ENCODE measurements at regions not wholly inside any gene's neighbourhood (a gene's known extent, or its start where the extent isn't known, plus 50 kb on each side); places are given as distances from the start of the nearest gene placed in this dataset.

DNA sequence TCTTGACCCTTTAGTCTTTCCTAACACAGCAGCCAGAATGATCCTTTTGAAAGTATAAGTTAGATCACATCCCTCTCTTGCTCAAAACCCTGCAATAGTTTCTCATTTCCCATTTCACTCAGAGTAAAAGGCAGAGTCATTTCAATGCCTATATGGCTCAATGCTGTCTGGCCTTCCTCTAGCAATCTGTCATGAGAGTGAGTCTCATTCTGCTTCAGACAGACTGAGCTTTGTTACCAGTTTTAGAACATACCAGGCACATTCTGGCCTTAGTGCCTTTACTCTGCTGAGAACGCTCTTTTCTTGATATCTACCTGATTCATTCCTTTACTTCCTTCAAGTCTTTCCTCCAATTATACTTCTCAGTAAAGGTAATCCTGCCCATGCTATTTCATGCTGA, 372.8 kb upstream of the PKN2 start:
- no TSS peak for BruUV-seq (replicated peaks)

DNA sequence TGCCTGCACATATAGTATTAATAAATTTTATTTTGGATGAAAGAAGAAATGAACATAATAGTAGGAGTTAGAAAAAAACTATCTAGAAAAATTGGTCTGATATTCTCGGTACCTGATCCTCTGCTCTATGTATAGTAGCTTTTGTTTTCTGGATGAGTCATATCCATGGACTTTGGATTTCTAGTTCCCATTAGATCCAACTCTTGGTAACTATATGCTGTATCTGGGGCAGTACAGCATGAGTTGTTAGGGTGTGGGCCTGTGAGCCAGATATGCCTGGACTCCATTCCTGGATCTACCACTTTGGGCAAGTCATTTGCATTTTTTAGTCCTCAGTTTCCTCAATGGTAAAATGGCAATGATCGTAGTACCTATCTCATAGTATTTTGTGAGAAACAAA, 372.2 kb upstream of the PKN2 start:
- no peaks in the 10 kb centered on the region for H3K27me3 Mint-ChIP-seq (ENCODE audit: unreplicated experiment)
- DNase-seq = peak; percentile 59
- CTCF ChIA-PET = interaction anchor here (0.6 to 1.5 kb wide), 2 partner anchors 16 to 1162 kb away, joined by 3 to 7 read pairs; no protein-coding TSS in a partner anchor
- peak overlapping the region; percentile 81 for H3K27ac Mint-ChIP-seq (ENCODE audit: unreplicated experiment)
- intact Hi-C loops (cut with micrococcal nuclease; ENCODE audit: unreplicated experiment) = no loop called here
- no peak overlapping the region for H3K4me3 Mint-ChIP-seq (ENCODE audit: low read depth, unreplicated experiment)
- peaks cover 13% of the 10 kb centered on the region for H3K4me1 Mint-ChIP-seq (ENCODE audit: low read depth, unreplicated experiment)
- TF ChIP-seq, protein P1, sequence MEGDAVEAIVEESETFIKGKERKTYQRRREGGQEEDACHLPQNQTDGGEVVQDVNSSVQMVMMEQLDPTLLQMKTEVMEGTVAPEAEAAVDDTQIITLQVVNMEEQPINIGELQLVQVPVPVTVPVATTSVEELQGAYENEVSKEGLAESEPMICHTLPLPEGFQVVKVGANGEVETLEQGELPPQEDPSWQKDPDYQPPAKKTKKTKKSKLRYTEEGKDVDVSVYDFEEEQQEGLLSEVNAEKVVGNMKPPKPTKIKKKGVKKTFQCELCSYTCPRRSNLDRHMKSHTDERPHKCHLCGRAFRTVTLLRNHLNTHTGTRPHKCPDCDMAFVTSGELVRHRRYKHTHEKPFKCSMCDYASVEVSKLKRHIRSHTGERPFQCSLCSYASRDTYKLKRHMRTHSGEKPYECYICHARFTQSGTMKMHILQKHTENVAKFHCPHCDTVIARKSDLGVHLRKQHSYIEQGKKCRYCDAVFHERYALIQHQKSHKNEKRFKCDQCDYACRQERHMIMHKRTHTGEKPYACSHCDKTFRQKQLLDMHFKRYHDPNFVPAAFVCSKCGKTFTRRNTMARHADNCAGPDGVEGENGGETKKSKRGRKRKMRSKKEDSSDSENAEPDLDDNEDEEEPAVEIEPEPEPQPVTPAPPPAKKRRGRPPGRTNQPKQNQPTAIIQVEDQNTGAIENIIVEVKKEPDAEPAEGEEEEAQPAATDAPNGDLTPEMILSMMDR (IDR thresholded peaks at IDR 0.05; ENCODE audit: unreplicated experiment) = no peak
- peaks cover 5% of the 10 kb centered on the region for H3K9me3 Mint-ChIP-seq (ENCODE audit: low read depth, unreplicated experiment)
- BruUV-seq (replicated peaks) = no TSS peak
- no peaks in the 10 kb centered on the region for H3K36me3 Mint-ChIP-seq (ENCODE audit: insufficient read depth, unreplicated experiment)

More for the DNA sequence above, 372.8 kb upstream of the PKN2 start:
- DNase-seq = no peak
- Mint-ChIP-seq H3K9me3 (ENCODE audit: low read depth, unreplicated experiment) (peaks cover 5% of the 10 kb centered on the region), H3K36me3 (ENCODE audit: insufficient read depth, unreplicated experiment) (no peaks in the 10 kb centered on the region), H3K4me3 (ENCODE audit: low read depth, unreplicated experiment) (no peak overlapping the region), H3K27ac (ENCODE audit: unreplicated experiment) (peak overlapping the region; percentile 81), H3K27me3 (ENCODE audit: unreplicated experiment) (no peaks in the 10 kb centered on the region), H3K4me1 (ENCODE audit: low read depth, unreplicated experiment) (peaks cover 13% of the 10 kb centered on the region)
- TF ChIP-seq, protein P1 (IDR thresholded peaks at IDR 0.05; ENCODE audit: unreplicated experiment) = no peak
- intact Hi-C loops (cut with micrococcal nuclease; ENCODE audit: unreplicated experiment) = no loop called here
- CTCF ChIA-PET = interaction anchor here (1.5 kb wide), 1 partner anchor 16 kb away, joined by 7 read pairs; no protein-coding TSS in a partner anchor

DNA sequence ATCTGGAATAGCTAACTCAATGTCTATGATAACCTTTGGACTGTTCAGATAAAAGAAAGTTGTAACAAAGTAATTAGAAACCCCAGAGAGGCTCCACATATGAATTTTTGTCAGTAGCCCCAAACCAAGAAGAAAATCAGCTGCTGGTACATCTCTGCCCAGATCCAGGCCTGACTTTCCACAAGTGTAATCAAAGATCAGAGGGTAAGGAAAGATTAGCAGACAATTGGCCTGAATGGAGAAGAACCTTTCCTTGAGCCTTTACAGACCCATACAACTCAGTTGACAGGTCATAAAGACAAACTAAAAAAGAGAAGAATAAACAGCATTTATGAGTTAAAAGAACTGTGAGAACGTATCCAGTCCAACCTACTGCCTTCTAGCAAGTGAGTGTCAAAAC, 366.7 kb upstream of the PKN2 start:
- Mint-ChIP-seq H3K36me3 (ENCODE audit: insufficient read depth, unreplicated experiment) (no peaks in the 10 kb centered on the region), H3K27me3 (ENCODE audit: unreplicated experiment) (no peaks in the 10 kb centered on the region), H3K27ac (ENCODE audit: unreplicated experiment) (no peak overlapping the region), H3K4me3 (ENCODE audit: low read depth, unreplicated experiment) (no peak overlapping the region), H3K9me3 (ENCODE audit: low read depth, unreplicated experiment) (peaks cover 2% of the 10 kb centered on the region), H3K4me1 (ENCODE audit: low read depth, unreplicated experiment) (no peaks in the 10 kb centered on the region)
- no TSS peak for BruUV-seq (replicated peaks)
- DNase-seq = no peak
- intact Hi-C loops (cut with micrococcal nuclease; ENCODE audit: unreplicated experiment) = no loop called here
- TF ChIP-seq, protein P1 (IDR thresholded peaks at IDR 0.05; ENCODE audit: unreplicated experiment) = no peak
- CTCF ChIA-PET = no interaction called here

DNA sequence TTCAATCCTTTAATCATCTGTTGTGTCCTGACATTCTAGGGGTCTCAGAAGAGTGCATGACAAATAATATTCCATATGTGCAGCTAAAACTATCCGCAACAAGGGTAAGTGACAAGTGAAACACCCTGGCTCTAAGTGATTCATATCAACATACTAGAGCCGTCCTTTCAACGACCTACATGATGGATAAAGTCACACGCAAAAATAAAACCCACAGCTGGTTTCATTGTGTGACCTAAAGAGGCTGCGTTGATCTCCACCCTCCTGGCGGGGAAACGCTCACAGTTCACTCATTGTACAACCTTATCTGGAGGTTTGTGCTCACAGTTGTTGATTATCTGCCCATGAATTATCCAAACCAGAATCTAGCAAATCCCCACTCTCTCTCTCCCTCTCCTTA, 365.3 kb upstream of the PKN2 start:
- CTCF ChIA-PET = interaction anchor here (0.7 kb wide), 2 partner anchors 8 to 413 kb away, joined by 3 to 5 read pairs; no protein-coding TSS in a partner anchor
- no peak overlapping the region for H3K27ac Mint-ChIP-seq (ENCODE audit: unreplicated experiment)

More for the DNA sequence above, 365.3 kb upstream of the PKN2 start:
- intact Hi-C loops (cut with micrococcal nuclease; ENCODE audit: unreplicated experiment) = no loop called here
- DNase-seq = no peak
- Mint-ChIP-seq H3K9me3 (ENCODE audit: low read depth, unreplicated experiment) (peaks cover 5% of the 10 kb centered on the region), H3K27me3 (ENCODE audit: unreplicated experiment) (no peaks in the 10 kb centered on the region), H3K4me3 (ENCODE audit: low read depth, unreplicated experiment) (no peak overlapping the region), H3K36me3 (ENCODE audit: insufficient read depth, unreplicated experiment) (no peaks in the 10 kb centered on the region), H3K4me1 (ENCODE audit: low read depth, unreplicated experiment) (no peaks in the 10 kb centered on the region)
- TF ChIP-seq, protein P1 (IDR thresholded peaks at IDR 0.05; ENCODE audit: unreplicated experiment) = no peak
- BruUV-seq (replicated peaks) = no TSS peak
